ENCODE measurements at regions not wholly inside any gene's neighbourhood (a gene's known extent, or its start where the extent isn't known, plus 50 kb on each side); places are given as distances from the start of the nearest gene placed in this dataset.

GRCh38 chr2:239750045-239750835 lies 274.9 kb downstream of the NDUFA10 start:
- no peak for TF ChIP-seq GATA3 (IDR thresholded peaks at IDR 0.05; ENCODE audit: low read depth, low read length)
- TF ChIP-seq GATA2 (IDR thresholded peaks at IDR 0.05; ENCODE audit: low read depth, low read length) = no peak

GRCh38 chr2:239749272-239749873 lies 275.8 kb downstream of the NDUFA10 start:
- TF ChIP-seq GATA2 (IDR thresholded peaks at IDR 0.05; ENCODE audit: low read depth, low read length) (no peak), GATA3 (IDR thresholded peaks at IDR 0.05; ENCODE audit: low read depth, low read length) (no peak)

GRCh38 chr2:239748811-239749210 lies 276.3 kb downstream of the NDUFA10 start:
- TF ChIP-seq GATA3 (IDR thresholded peaks at IDR 0.05; ENCODE audit: low read depth, low read length) (no peak), GATA2 (IDR thresholded peaks at IDR 0.05; ENCODE audit: low read depth, low read length) (no peak)

- no peak for TF ChIP-seq GATA3 (IDR thresholded peaks at IDR 0.05; ENCODE audit: low read depth, low read length)
- no peak for TF ChIP-seq GATA2 (IDR thresholded peaks at IDR 0.05; ENCODE audit: low read depth, low read length)
Observed at GRCh38 chr2:239747771-239748170, 277.4 kb downstream of the NDUFA10 start.

- TF ChIP-seq GATA2 (IDR thresholded peaks at IDR 0.05; ENCODE audit: low read depth, low read length) (no peak), GATA3 (IDR thresholded peaks at IDR 0.05; ENCODE audit: low read depth, low read length) (no peak)
Observed at GRCh38 chr2:239747274-239747673, 277.9 kb downstream of the NDUFA10 start.

- no peak for TF ChIP-seq GATA2 (IDR thresholded peaks at IDR 0.05; ENCODE audit: low read depth, low read length)
- no peak for TF ChIP-seq GATA3 (IDR thresholded peaks at IDR 0.05; ENCODE audit: low read depth, low read length)
Observed at GRCh38 chr2:239746559-239747246, 278.4 kb downstream of the NDUFA10 start.

- TF ChIP-seq GATA2 (IDR thresholded peaks at IDR 0.05; ENCODE audit: low read depth, low read length) = no peak
Observed at GRCh38 chr2:239745386-239746227, 279.5 kb downstream of the NDUFA10 start.

GRCh38 chr2:239744706-239745340 lies 280.3 kb downstream of the NDUFA10 start:
- TF ChIP-seq GATA2 (IDR thresholded peaks at IDR 0.05; ENCODE audit: low read depth, low read length) (0 out of 2 replicates have a peak, but pooled peaks have one; percentile 28), GATA3 (IDR thresholded peaks at IDR 0.05; ENCODE audit: low read depth, low read length) (no peak)

- no peak for TF ChIP-seq GATA3 (IDR thresholded peaks at IDR 0.05; ENCODE audit: low read depth, low read length)
- TF ChIP-seq GATA2 (IDR thresholded peaks at IDR 0.05; ENCODE audit: low read depth, low read length) = no peak
Observed at GRCh38 chr2:239743206-239743605, 281.9 kb downstream of the NDUFA10 start.

GRCh38 chr2:239742377-239742776 lies 282.8 kb downstream of the NDUFA10 start:
- no peak for TF ChIP-seq GATA2 (IDR thresholded peaks at IDR 0.05; ENCODE audit: low read depth, low read length)
- TF ChIP-seq GATA3 (IDR thresholded peaks at IDR 0.05; ENCODE audit: low read depth, low read length) = no peak

GRCh38 chr2:239739206-239739605 lies 285.9 kb downstream of the NDUFA10 start:
- TF ChIP-seq GATA3 (IDR thresholded peaks at IDR 0.05; ENCODE audit: low read depth, low read length) (no peak), GATA2 (IDR thresholded peaks at IDR 0.05; ENCODE audit: low read depth, low read length) (no peak)

GRCh38 chr2:239738159-239738558 lies 287.0 kb downstream of the NDUFA10 start:
- no peak for TF ChIP-seq GATA3 (IDR thresholded peaks at IDR 0.05; ENCODE audit: low read depth, low read length)
- no peak for TF ChIP-seq GATA2 (IDR thresholded peaks at IDR 0.05; ENCODE audit: low read depth, low read length)

- no peak for TF ChIP-seq GATA2 (IDR thresholded peaks at IDR 0.05; ENCODE audit: low read depth, low read length)
- no peak for TF ChIP-seq GATA3 (IDR thresholded peaks at IDR 0.05; ENCODE audit: low read depth, low read length)
Observed at GRCh38 chr2:239737144-239737463, 288.0 kb downstream of the NDUFA10 start.

Data from SH-SY5Y (cell line).